ENCODE measurements at regions not wholly inside any gene's neighbourhood (a gene's known extent, or its start where the extent isn't known, plus 50 kb on each side); places are given as distances from the start of the nearest gene placed in this dataset.

- TF ChIP-seq ZNF830 (tag by site-specific recombination; IDR thresholded peaks at IDR 0.05; ENCODE audit: low read depth) (no peak), CTCF (tag by site-specific recombination; IDR thresholded peaks at IDR 0.05) (no peak), ZNF701 (tag by site-specific recombination; IDR thresholded peaks at IDR 0.05) (no peak), ZSCAN30 (tag by site-specific recombination; IDR thresholded peaks at IDR 0.05) (no peak), ZBTB17 (tag by site-specific recombination; IDR thresholded peaks at IDR 0.05) (no peak), ZNF175 (tag by site-specific recombination; IDR thresholded peaks at IDR 0.05) (no peak), ZNF211 (tag by site-specific recombination; IDR thresholded peaks at IDR 0.05; ENCODE audit: low read depth) (no peak), YY1 (tag by site-specific recombination; IDR thresholded peaks at IDR 0.05) (no peak)
Measured at GRCh38 chr2:176575237-176575744, 306.0 kb downstream of the MTX2 start.
